Activated CD4-positive, alpha-beta memory T cell treated with anti-CD3 and anti-CD28 coated beads for 36 hours (primary cell): ENCODE measurements at regions not wholly inside any gene's neighbourhood (a gene's known extent, or its start where the extent isn't known, plus 50 kb on each side); places are given as distances from the start of the nearest gene placed in this dataset.

Source experiments
- CTCF ChIA-PET: fragments of 350-600 bp; sonication (Branson Sonifier 250); formaldehyde crosslinking; loops from one replicate; lab custom pipeline; 2021; ENCODE audit warnings: antibody characterized with exemption, inconsistent platforms; lab: Charles Lee
- POLR2A ChIA-PET: fragments of 350-600 bp; sonication (Branson Sonifier 250); formaldehyde crosslinking; loops from one replicate; lab custom pipeline; 2021; ENCODE audit warnings: antibody characterized with exemption; lab: Charles Lee
- DNase-seq: peaks from one replicate; pipeline ENCODE4 v3.0.0-alpha.2; 2020
- H3K27ac Mint-ChIP-seq: one replicate; pipeline ENCODE4 v1.8.0; 2021; ENCODE audit warnings: mixed read lengths
- H3K27me3 Mint-ChIP-seq: one replicate; pipeline ENCODE4 v1.8.0; 2021; ENCODE audit warnings: mixed read lengths
- H3K36me3 Mint-ChIP-seq: one replicate; pipeline ENCODE4 v1.8.0; 2021; ENCODE audit warnings: mixed read lengths
- H3K4me1 Mint-ChIP-seq: one replicate; pipeline ENCODE4 v1.8.0; 2021; ENCODE audit warnings: low read depth, mixed read lengths
- H3K4me3 Mint-ChIP-seq: one replicate; pipeline ENCODE4 v1.8.0; 2021; ENCODE audit warnings: mild to moderate bottlenecking, mixed read lengths
- H3K9me3 Mint-ChIP-seq: one replicate; pipeline ENCODE4 v1.8.0; 2021; ENCODE audit warnings: mixed read lengths
- intact Hi-C: fragments of 100-400 bp; cut with micrococcal nuclease; formaldehyde crosslinking; loops from one replicate; pipeline ENCODE4 v1.15.1; 2023

- Mint-ChIP-seq H3K36me3 (no peaks in the 10 kb centered on the region), H3K4me1 (peaks cover 3% of the 10 kb centered on the region), H3K27me3 (peaks cover 4% of the 10 kb centered on the region), H3K4me3 (no peak overlapping the region), H3K9me3 (no peaks in the 10 kb centered on the region), H3K27ac (no peak overlapping the region)
- ChIA-PET CTCF (interaction anchor here (0.8 to 1.8 kb wide), 2 partner anchors 10 to 47 kb away, joined by 4 to 6 read pairs; no protein-coding TSS in a partner anchor), POLR2A (no interaction called here)
- peak; percentile 21 for DNase-seq
- intact Hi-C loops: no loop called here
Observed at GRCh38 chr10:83917537-83918506, 221.5 kb upstream of the GHITM start.

GRCh38 chr10:83919187-83919586 is 220.1 kb upstream of the GHITM start:
- H3K27ac Mint-ChIP-seq: no peak overlapping the region
- H3K9me3 Mint-ChIP-seq: no peaks in the 10 kb centered on the region
- no peaks in the 10 kb centered on the region for H3K36me3 Mint-ChIP-seq
- peaks cover 3% of the 10 kb centered on the region for H3K4me1 Mint-ChIP-seq
- intact Hi-C loops: no loop called here
- POLR2A ChIA-PET: no interaction called here
- CTCF ChIA-PET: no interaction called here
- H3K4me3 Mint-ChIP-seq: no peak overlapping the region
- DNase-seq: no peak
- H3K27me3 Mint-ChIP-seq: peaks cover 5% of the 10 kb centered on the region

DNA sequence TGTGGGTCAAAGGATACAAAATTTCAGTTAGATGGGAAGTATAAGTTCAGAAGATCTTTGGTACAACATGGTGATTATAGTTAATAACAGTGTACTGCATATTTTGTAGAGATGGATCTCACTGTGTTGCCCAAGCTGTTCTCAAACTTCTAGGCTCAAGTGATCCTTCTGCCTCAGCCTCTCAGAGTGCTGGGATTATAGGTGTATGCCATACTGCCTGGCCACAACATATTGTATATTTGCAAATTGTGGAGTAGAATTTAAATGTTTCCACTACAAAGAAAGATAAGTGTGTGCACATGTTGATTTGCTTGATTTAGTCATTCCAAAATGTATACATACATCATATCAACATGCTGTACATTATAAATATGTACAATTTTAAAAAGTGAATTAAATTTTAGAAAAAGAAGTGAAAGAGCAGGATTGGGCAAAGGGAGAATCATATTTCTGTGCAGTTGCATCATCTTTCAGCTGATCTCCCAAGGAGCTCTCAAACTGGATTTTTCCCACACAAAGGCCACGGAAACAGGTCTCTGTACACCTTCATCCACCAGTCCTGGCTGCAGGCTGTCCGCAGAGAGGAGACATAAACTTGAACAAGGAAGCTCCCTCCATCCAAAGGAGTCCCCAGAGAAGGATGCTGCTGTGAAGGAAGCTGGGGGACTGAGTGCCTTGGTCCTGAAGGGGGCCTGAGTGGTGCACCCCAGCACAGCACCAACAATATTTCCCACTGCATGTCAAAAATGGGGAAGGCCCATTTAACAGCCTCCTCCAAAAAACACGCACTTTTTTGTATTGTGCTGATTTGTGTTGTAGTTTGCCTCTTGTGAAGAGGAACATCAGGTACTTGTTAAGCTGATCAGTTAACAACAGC is 217.1 kb upstream of the GHITM start:
- H3K27ac Mint-ChIP-seq: no peak overlapping the region
- no peak for DNase-seq
- H3K27me3 Mint-ChIP-seq: peaks cover 9% of the 10 kb centered on the region
- intact Hi-C loops: no loop called here
- H3K4me3 Mint-ChIP-seq: no peak overlapping the region
- peaks cover 3% of the 10 kb centered on the region for H3K4me1 Mint-ChIP-seq
- no peaks in the 10 kb centered on the region for H3K9me3 Mint-ChIP-seq
- H3K36me3 Mint-ChIP-seq: no peaks in the 10 kb centered on the region
- CTCF ChIA-PET: no interaction called here
- POLR2A ChIA-PET: no interaction called here

- H3K36me3 Mint-ChIP-seq: no peaks in the 10 kb centered on the region
- ChIA-PET CTCF (no interaction called here), POLR2A (no interaction called here)
- no peaks in the 10 kb centered on the region for H3K9me3 Mint-ChIP-seq
- no peak overlapping the region for H3K27ac Mint-ChIP-seq
- H3K4me3 Mint-ChIP-seq: no peak overlapping the region
- H3K4me1 Mint-ChIP-seq: no peaks in the 10 kb centered on the region
- H3K27me3 Mint-ChIP-seq: peaks cover 9% of the 10 kb centered on the region
- intact Hi-C loops: no loop called here
- DNase-seq: no peak
Observed at GRCh38 chr10:83925133-83925532, 214.2 kb upstream of the GHITM start.

GRCh38 chr10:83926606-83927005 is 212.7 kb upstream of the GHITM start:
- Mint-ChIP-seq H3K9me3 (no peaks in the 10 kb centered on the region), H3K4me1 (no peaks in the 10 kb centered on the region), H3K27ac (no peak overlapping the region), H3K27me3 (peaks cover 7% of the 10 kb centered on the region), H3K36me3 (no peaks in the 10 kb centered on the region), H3K4me3 (no peak overlapping the region)
- CTCF ChIA-PET: interaction anchor here (0.6 to 0.7 kb wide), 2 partner anchors 789 to 911 kb away, joined by 3 read pairs; no protein-coding TSS in a partner anchor
- DNase-seq: no peak
- POLR2A ChIA-PET: no interaction called here
- intact Hi-C loops: no loop called here

GRCh38 chr10:83927166-83927565 is 212.1 kb upstream of the GHITM start:
- H3K4me1 Mint-ChIP-seq: no peaks in the 10 kb centered on the region
- H3K27me3 Mint-ChIP-seq: peaks cover 7% of the 10 kb centered on the region
- CTCF ChIA-PET: no interaction called here
- H3K36me3 Mint-ChIP-seq: no peaks in the 10 kb centered on the region
- intact Hi-C loops: no loop called here
- POLR2A ChIA-PET: no interaction called here
- no peaks in the 10 kb centered on the region for H3K9me3 Mint-ChIP-seq
- DNase-seq: no peak
- no peak overlapping the region for H3K27ac Mint-ChIP-seq
- no peak overlapping the region for H3K4me3 Mint-ChIP-seq

DNA sequence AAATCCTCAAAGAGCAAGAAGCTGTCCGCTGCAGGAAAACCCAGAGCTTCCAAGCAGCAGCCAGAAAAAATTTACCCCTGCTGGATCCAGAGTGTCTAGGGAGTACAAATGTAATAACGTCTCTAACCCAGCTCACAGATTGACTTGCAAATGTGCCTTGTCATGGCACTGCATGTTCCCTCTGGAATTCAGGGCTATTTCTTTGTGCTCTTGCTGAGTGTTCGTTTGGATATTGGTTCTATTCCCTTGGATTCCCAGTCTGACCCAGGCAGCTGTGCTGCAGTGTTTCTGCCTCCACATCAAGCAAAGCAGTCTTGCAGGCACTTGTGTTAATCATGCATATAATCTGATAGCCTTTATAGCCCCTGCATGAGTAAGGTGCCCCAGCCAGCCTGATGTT is 209.9 kb upstream of the GHITM start:
- Mint-ChIP-seq H3K4me3 (no peak overlapping the region), H3K9me3 (no peaks in the 10 kb centered on the region), H3K27me3 (peaks cover 4% of the 10 kb centered on the region), H3K36me3 (no peaks in the 10 kb centered on the region), H3K4me1 (no peaks in the 10 kb centered on the region), H3K27ac (no peak overlapping the region)
- ChIA-PET POLR2A (no interaction called here), CTCF (no interaction called here)
- intact Hi-C loops: no loop called here
- DNase-seq: no peak

GRCh38 chr10:83931669-83932068 is 207.6 kb upstream of the GHITM start:
- intact Hi-C loops: no loop called here
- H3K9me3 Mint-ChIP-seq: no peaks in the 10 kb centered on the region
- no peaks in the 10 kb centered on the region for H3K36me3 Mint-ChIP-seq
- H3K4me3 Mint-ChIP-seq: no peak overlapping the region
- no peaks in the 10 kb centered on the region for H3K4me1 Mint-ChIP-seq
- no peaks in the 10 kb centered on the region for H3K27me3 Mint-ChIP-seq
- POLR2A ChIA-PET: no interaction called here
- no peak overlapping the region for H3K27ac Mint-ChIP-seq
- DNase-seq: no peak
- CTCF ChIA-PET: no interaction called here

DNA sequence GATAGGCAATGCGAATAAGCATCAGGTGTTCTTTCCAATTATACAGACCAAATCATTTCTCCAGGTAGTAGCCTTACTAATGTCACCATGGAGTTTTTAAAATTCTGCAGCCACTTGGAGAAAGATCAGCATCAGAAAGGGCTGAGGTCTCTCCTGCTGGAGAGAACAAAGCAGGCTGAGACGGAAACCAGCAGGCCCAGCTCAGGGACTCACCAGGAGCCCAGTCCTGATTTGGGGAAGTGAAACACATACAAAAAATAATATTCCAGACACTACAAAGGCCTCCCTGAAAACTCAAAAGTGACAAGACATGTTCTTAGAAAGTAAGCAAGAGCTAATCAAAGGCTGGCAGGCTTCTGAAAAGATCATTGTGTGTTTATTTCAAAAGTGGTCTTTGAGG is 207.1 kb upstream of the GHITM start:
- no peaks in the 10 kb centered on the region for H3K36me3 Mint-ChIP-seq
- no peaks in the 10 kb centered on the region for H3K27me3 Mint-ChIP-seq
- ChIA-PET POLR2A (no interaction called here), CTCF (no interaction called here)
- no peaks in the 10 kb centered on the region for H3K9me3 Mint-ChIP-seq
- no peak for DNase-seq
- no peak overlapping the region for H3K27ac Mint-ChIP-seq
- intact Hi-C loops: no loop called here
- H3K4me1 Mint-ChIP-seq: no peaks in the 10 kb centered on the region
- no peak overlapping the region for H3K4me3 Mint-ChIP-seq

DNA sequence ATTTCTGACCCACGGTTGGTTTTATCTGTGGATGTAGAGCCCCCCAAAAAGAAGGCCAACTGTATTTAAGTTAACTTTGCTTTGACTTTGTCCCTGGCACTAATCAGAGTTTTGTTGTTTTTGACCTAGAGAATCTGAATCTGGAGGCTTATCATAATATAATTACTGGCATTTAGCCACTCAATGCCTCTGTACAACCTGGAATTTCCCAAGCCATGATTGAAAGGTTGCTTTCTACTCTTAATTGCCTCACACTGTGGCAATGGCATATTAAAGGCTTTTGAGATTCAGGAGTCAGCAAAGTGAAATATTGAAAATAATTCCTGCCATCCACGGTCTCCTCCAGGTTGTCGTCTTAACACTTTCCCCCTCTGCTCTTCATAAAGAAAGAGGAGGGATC is 205.2 kb upstream of the GHITM start:
- CTCF ChIA-PET: no interaction called here
- Mint-ChIP-seq H3K9me3 (no peaks in the 10 kb centered on the region), H3K4me3 (no peak overlapping the region), H3K27me3 (no peaks in the 10 kb centered on the region), H3K36me3 (no peaks in the 10 kb centered on the region), H3K27ac (no peak overlapping the region), H3K4me1 (no peaks in the 10 kb centered on the region)
- no peak for DNase-seq
- intact Hi-C loops: no loop called here
- POLR2A ChIA-PET: no interaction called here

DNA sequence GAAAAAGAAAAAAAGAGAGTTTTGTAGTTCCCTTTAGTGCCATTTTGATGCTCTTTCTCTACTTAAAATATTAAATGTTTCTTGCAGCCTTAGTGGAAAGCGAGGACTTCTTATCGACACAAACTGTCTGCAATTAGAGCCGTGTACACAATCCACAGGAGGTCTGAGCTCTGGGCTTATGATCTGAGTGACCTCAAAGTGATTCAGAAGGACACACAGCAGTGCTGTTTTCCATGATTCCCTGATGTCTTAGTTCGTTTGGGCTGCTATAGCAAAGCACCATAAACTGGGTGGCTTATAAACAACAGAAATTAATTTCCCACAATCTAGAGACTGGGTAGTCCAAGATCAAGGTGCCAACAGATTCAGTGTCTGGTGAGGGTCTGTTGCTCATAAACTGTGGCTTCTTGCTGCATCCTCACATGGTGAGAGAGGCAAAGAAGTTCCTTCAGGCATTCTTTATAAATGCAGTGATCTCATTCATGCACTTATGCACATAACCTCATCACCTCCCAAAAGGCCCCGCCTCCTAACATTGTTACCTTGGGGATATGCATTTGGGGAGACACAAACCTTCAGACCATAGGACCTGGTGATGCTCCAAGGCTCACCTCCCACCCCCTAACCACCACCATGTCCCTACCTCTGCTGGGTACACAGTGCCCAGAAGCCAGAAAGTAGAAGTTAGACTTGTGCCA is 204.5 kb upstream of the GHITM start:
- H3K36me3 Mint-ChIP-seq: no peaks in the 10 kb centered on the region
- POLR2A ChIA-PET: no interaction called here
- H3K9me3 Mint-ChIP-seq: no peaks in the 10 kb centered on the region
- intact Hi-C loops: no loop called here
- H3K4me3 Mint-ChIP-seq: no peak overlapping the region
- H3K4me1 Mint-ChIP-seq: no peaks in the 10 kb centered on the region
- no peak for DNase-seq
- no peaks in the 10 kb centered on the region for H3K27me3 Mint-ChIP-seq
- CTCF ChIA-PET: no interaction called here
- H3K27ac Mint-ChIP-seq: no peak overlapping the region

DNA sequence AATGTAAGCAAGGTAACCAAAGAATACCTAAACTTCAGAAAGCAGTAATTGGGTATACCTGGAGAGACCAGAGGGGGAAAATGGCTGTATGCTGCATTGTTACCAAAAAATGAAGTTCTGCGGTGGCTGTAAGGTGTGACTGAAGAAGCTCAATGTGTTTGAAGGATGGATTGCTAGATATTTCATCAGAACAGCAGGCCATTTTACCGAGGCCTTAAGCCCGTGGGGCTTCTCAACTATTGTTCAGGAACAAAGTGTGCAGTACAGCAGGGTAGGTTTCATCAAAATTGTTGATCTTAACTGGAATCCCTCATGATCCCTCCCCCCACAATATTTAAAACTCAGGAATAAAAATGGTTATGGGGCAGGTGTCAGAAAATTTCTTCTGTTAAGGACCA is 204.0 kb upstream of the GHITM start:
- no peaks in the 10 kb centered on the region for H3K9me3 Mint-ChIP-seq

More for the DNA sequence above, 204.0 kb upstream of the GHITM start:
- H3K4me3 Mint-ChIP-seq: no peak overlapping the region
- H3K36me3 Mint-ChIP-seq: no peaks in the 10 kb centered on the region
- no peak overlapping the region for H3K27ac Mint-ChIP-seq
- DNase-seq: no peak
- POLR2A ChIA-PET: no interaction called here
- H3K4me1 Mint-ChIP-seq: no peaks in the 10 kb centered on the region
- H3K27me3 Mint-ChIP-seq: no peaks in the 10 kb centered on the region
- CTCF ChIA-PET: no interaction called here
- intact Hi-C loops: no loop called here
